H1 (cell line): ENCODE measurements at regions not wholly inside any gene's neighbourhood (a gene's known extent, or its start where the extent isn't known, plus 50 kb on each side); places are given as distances from the start of the nearest gene placed in this dataset.

Experiments
- CTCF ChIA-PET: fragments of 300-600 bp; sonication (Branson Sonifier 250); formaldehyde crosslinking; loops from one replicate; lab custom pipeline; 2021; ENCODE audit not compliant: partially characterized antibody; lab: Charles Lee
- POLR2A ChIA-PET: fragments of 300-600 bp; sonication (Branson Sonifier 250); formaldehyde crosslinking; loops from one replicate; lab custom pipeline; 2021; ENCODE audit warnings: inconsistent platforms; ENCODE audit not compliant: partially characterized antibody; lab: Charles Lee
- DNase-seq, 2 experiments: peaks; one replicate each; pipeline versions ENCODE4 v3.0.0 to v3.0.0-alpha.2; 2010 to 2022; ENCODE audit warnings: low spot score in 2 of 2, low read depth in 1 of 2, mixed read lengths in 1 of 2
- FAIRE-seq: peaks from 2 replicates; lab custom pipeline; 2011; peaks lifted over from hg19 to GRCh38; lab: Jason Lieb, UNC
- H2AFZ ChIP-seq: 2 replicates; pipeline ENCODE4 v1.8.1; 2012; ENCODE audit warnings: low read length, inconsistent platforms
- H2AK5ac ChIP-seq: 2 replicates; pipeline ENCODE4 v1.6.1; 2013; ENCODE audit warnings: low read depth, low read length
- H2BK120ac ChIP-seq: replicated peaks from 2 replicates; pipeline ENCODE3; 2013; ENCODE audit warnings: low read depth, low read length, inconsistent platforms
- H2BK12ac ChIP-seq: 2 replicates; pipeline ENCODE4 v1.6.1; 2013; ENCODE audit warnings: low read depth, low read length
- H2BK15ac ChIP-seq: 2 replicates; pipeline ENCODE4 v1.6.1; 2013; ENCODE audit warnings: low read length
- H2BK20ac ChIP-seq: 2 replicates; pipeline ENCODE4 v1.6.1; 2013; ENCODE audit warnings: low read length
- H2BK5ac ChIP-seq: 2 replicates; pipeline ENCODE4 v1.6.1; 2013; ENCODE audit warnings: low read depth, low read length
- H3K14ac ChIP-seq: 2 replicates; pipeline ENCODE4 v1.6.1; 2013; ENCODE audit warnings: inconsistent platforms; ENCODE audit not compliant: insufficient read length
- H3K18ac ChIP-seq: 2 replicates; pipeline ENCODE4 v1.6.1; 2013; ENCODE audit warnings: low read length; ENCODE audit errors: extremely low read depth
- H3K23ac ChIP-seq: 2 replicates; pipeline ENCODE4 v1.6.1; 2013; ENCODE audit warnings: inconsistent platforms; ENCODE audit not compliant: insufficient read length
- H3K23me2 ChIP-seq: 2 replicates; pipeline ENCODE4 v1.6.1; 2013; ENCODE audit warnings: low read depth, low read length
- H3K27ac ChIP-seq: 2 replicates; pipeline ENCODE4 v1.6.1; 2011; ENCODE audit warnings: low read depth, low read length, inconsistent platforms
- H3K27me3 ChIP-seq, 4 experiments: replicated peaks in 1 of 4; 1 replicate in 1 of 4; 2 replicates in 3 of 4; pipeline versions ENCODE4 v1.6.1 to v1.8.1; 2011 to 2013; ENCODE audit warnings: low read length in 3 of 4, mild to moderate bottlenecking in 3 of 4, inconsistent platforms in 2 of 4, mixed read lengths in 2 of 4, moderate library complexity in 1 of 4; ENCODE audit not compliant: control insufficient read depth in 3 of 4, insufficient read depth in 3 of 4; ENCODE audit errors: extremely low read depth in 1 of 4
- H3K36me3 ChIP-seq, 4 experiments: 2 replicates each; pipeline versions ENCODE4 v1.6.1 to v1.8.1; 2011 to 2013; ENCODE audit warnings: mild to moderate bottlenecking in 4 of 4, low read length in 3 of 4, moderate library complexity in 2 of 4, control low read depth in 1 of 4, inconsistent platforms in 1 of 4; ENCODE audit not compliant: insufficient read depth in 4 of 4, control insufficient read depth in 2 of 4
- H3K4ac ChIP-seq: replicated peaks from 2 replicates; pipeline ENCODE3; 2013; ENCODE audit warnings: low read length, low read depth, mixed read lengths, inconsistent platforms; ENCODE audit not compliant: insufficient read length
- H3K4me1 ChIP-seq, 4 experiments: replicated peaks in 1 of 4; 1 replicate in 1 of 4; 2 replicates in 3 of 4; pipeline versions ENCODE4 v1.6.1 to v1.8.1; 2011 to 2013; ENCODE audit warnings: low read length in 3 of 4, inconsistent platforms in 2 of 4, mixed read lengths in 1 of 4; ENCODE audit not compliant: insufficient read depth in 4 of 4, control insufficient read depth in 3 of 4
- H3K4me2 ChIP-seq, 2 experiments: 2 replicates each; pipeline versions ENCODE4 v1.6.1 to v1.8.1; 2011 to 2013; ENCODE audit warnings: low read depth in 2 of 2, low read length in 2 of 2, control low read depth in 1 of 2, inconsistent platforms in 1 of 2, mild to moderate bottlenecking in 1 of 2; ENCODE audit not compliant: insufficient read depth in 1 of 2
- H3K4me3 ChIP-seq, 4 experiments: fragments of 200-600, 300-600 bp in 1 of 4; sonication (generic), shearing (Covaris generic), sonication (Bioruptor Twin) in 1 of 4; 2 replicates each; pipeline versions ENCODE4 v1.5.1 to v1.8.1; 2011 to 2016; ENCODE audit warnings: low read length in 4 of 4, low read depth in 3 of 4, control low read depth in 2 of 4, inconsistent platforms in 2 of 4, mild to moderate bottlenecking in 2 of 4, mixed read lengths in 1 of 4, moderate library complexity in 1 of 4; ENCODE audit not compliant: insufficient read depth in 2 of 4; ENCODE audit errors: extremely low read depth in 1 of 4
- H3K56ac ChIP-seq: replicated peaks from 2 replicates; pipeline ENCODE3; 2013; ENCODE audit warnings: low read depth, mild to moderate bottlenecking, mixed read lengths, low read length, inconsistent platforms; ENCODE audit not compliant: insufficient read length
- H3K79me1 ChIP-seq: 2 replicates; pipeline ENCODE4 v1.6.1; 2013; ENCODE audit warnings: low read depth, low read length, control low read depth
- H3K79me2 ChIP-seq, 2 experiments: 2 replicates each; pipeline versions ENCODE4 v1.6.1 to v1.8.1; 2012 to 2013; ENCODE audit warnings: low read length in 2 of 2, mild to moderate bottlenecking in 2 of 2, inconsistent platforms in 1 of 2; ENCODE audit not compliant: insufficient read depth in 2 of 2, control insufficient read depth in 1 of 2
- H3K9ac ChIP-seq, 4 experiments: replicated peaks in 1 of 4; 1 replicate in 1 of 4; 2 replicates in 3 of 4; pipeline versions ENCODE4 v1.6.1 to v1.8.1; 2011 to 2013; ENCODE audit warnings: low read depth in 3 of 4, low read length in 3 of 4, control low read depth in 2 of 4, mild to moderate bottlenecking in 2 of 4, moderate library complexity in 2 of 4, inconsistent platforms in 1 of 4; ENCODE audit errors: extremely low read depth in 1 of 4
- H3K9me3 ChIP-seq, 2 experiments: 2 replicates each; pipeline versions ENCODE4 v1.6.1 to v1.8.1; 2012 to 2013; ENCODE audit warnings: mild to moderate bottlenecking in 2 of 2, moderate library complexity in 2 of 2, control low read depth in 1 of 2, inconsistent platforms in 1 of 2, low read depth in 1 of 2, low read length in 1 of 2, mixed read lengths in 1 of 2; ENCODE audit not compliant: insufficient read depth in 2 of 2
- H4K20me1 ChIP-seq, 2 experiments: replicated peaks in 1 of 2; 2 replicates each; pipeline versions ENCODE3 to v1.8.1; 2011 to 2013; ENCODE audit warnings: inconsistent platforms in 2 of 2, low read length in 2 of 2, mild to moderate bottlenecking in 1 of 2; ENCODE audit not compliant: insufficient read depth in 2 of 2, control insufficient read depth in 1 of 2
- H4K5ac ChIP-seq: 2 replicates; pipeline ENCODE4 v1.6.1; 2013; ENCODE audit warnings: low read length, low read depth, mixed read lengths, inconsistent platforms; ENCODE audit not compliant: insufficient read length
- H4K8ac ChIP-seq: 2 replicates; pipeline ENCODE4 v1.8.0; 2013; ENCODE audit warnings: mild to moderate bottlenecking, moderate library complexity, low read length, inconsistent platforms; ENCODE audit not compliant: insufficient read depth; ENCODE audit errors: extremely low read depth
- H4K91ac ChIP-seq: replicated peaks from 2 replicates; pipeline ENCODE3; 2013; ENCODE audit warnings: low read length, mixed read lengths, inconsistent platforms; ENCODE audit not compliant: insufficient read length
- ASH2L ChIP-seq: fragments of 200-600, 300-600 bp; sonication (generic); IDR thresholded peaks from one replicate; pipeline ENCODE4 v1.7.1; 2017; ENCODE audit warnings: low read length
- GABPA ChIP-seq: IDR thresholded peaks from 2 replicates; pipeline ENCODE4 v1.6.1; 2011; ENCODE audit warnings: mild to moderate bottlenecking, low read length, moderate library complexity, borderline replicate concordance; ENCODE audit not compliant: insufficient read depth
- GTF2F1 ChIP-seq: IDR thresholded peaks from 2 replicates; pipeline ENCODE4 v1.6.1; 2012; ENCODE audit warnings: low read depth, low read length, improper control_type of control experiment, borderline replicate concordance
- KDM1A ChIP-seq: fragments of 200-600, 300-600 bp; sonication (generic); IDR thresholded peaks from 2 replicates; pipeline ENCODE4 v1.7.1; 2016; ENCODE audit warnings: mild to moderate bottlenecking, low read length, borderline replicate concordance
- NANOG ChIP-seq: IDR thresholded peaks from 2 replicates; pipeline ENCODE4 v1.6.1; 2011; ENCODE audit warnings: low read length, low read depth, mild to moderate bottlenecking, inconsistent platforms; ENCODE audit not compliant: insufficient read depth, poor library complexity, severe bottlenecking
- NRF1 ChIP-seq: IDR thresholded peaks from 2 replicates; pipeline ENCODE4 v1.6.1; 2011; ENCODE audit warnings: mild to moderate bottlenecking, low read depth, low read length, improper control_type of control experiment
- PHF8 ChIP-seq: fragments of 200-600 bp; sonication (generic); conservative IDR thresholded peaks from 2 replicates; pipeline ENCODE4 v1.7.1; 2012; ENCODE audit warnings: low read depth, mild to moderate bottlenecking, inconsistent platforms, low read length, moderate library complexity
- POU5F1 ChIP-seq: IDR thresholded peaks from 2 replicates; pipeline ENCODE4 v1.6.1; 2011; ENCODE audit warnings: low read depth, mild to moderate bottlenecking, low read length, moderate library complexity
- RAD21 ChIP-seq, 2 experiments: IDR thresholded peaks in 1 of 2; conservative IDR thresholded peaks in 1 of 2; 2 replicates each; pipeline ENCODE4 v1.6.1; 2011; ENCODE audit warnings: low read depth in 2 of 2, low read length in 2 of 2, improper control_type of control experiment in 1 of 2, inconsistent platforms in 1 of 2, mild to moderate bottlenecking in 1 of 2, moderate library complexity in 1 of 2
- SAP30 ChIP-seq: fragments of 300-600 bp; sonication (generic); IDR thresholded peaks from 2 replicates; pipeline ENCODE4 v1.7.1; 2012; ENCODE audit warnings: low read length, moderate library complexity, mild to moderate bottlenecking, inconsistent platforms; ENCODE audit not compliant: insufficient read depth, insufficient replicate concordance
- SP4 ChIP-seq: IDR thresholded peaks from 2 replicates; pipeline ENCODE4 v1.6.1; 2012; ENCODE audit warnings: low read length, inconsistent platforms
- TAF1 ChIP-seq: IDR thresholded peaks from 2 replicates; pipeline ENCODE4 v1.6.1; 2011; ENCODE audit warnings: mild to moderate bottlenecking, low read depth, low read length

DNA sequence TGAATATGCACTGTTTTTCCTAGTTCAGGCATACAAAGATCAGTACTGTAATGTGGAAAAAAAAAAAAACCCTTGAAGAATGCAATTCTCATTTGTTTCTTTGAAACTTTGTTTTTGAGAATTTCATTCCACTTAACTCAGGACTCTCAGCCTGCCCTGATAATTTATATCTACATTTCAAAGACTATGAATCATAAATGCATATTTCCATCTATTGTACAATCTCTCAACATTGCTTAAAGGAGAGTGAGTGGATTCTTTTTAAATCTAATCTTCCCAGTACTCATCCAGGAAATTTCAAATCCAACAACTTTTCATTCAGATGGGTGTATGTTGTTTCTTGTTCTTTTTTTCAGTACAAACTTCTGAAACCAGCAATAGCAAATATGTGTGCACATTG is 322.2 kb upstream of the DDI1 start:
- CTCF ChIA-PET = no interaction called here
- no peak for FAIRE-seq
- H3K14ac ChIP-seq = no peak overlapping the region
- H3K9ac ChIP-seq = no peak overlapping the region
- no peak overlapping the region for H4K5ac ChIP-seq
- H2AK5ac ChIP-seq = no peak overlapping the region
- no peaks in the 10 kb centered on the region; a peak in 1 of 4 replicates for H3K9me3 ChIP-seq
- H2BK120ac ChIP-seq = no peak overlapping the region
- H3K79me1 ChIP-seq = no peaks in the 10 kb centered on the region
- no peak overlapping the region for H2AFZ ChIP-seq
- TF ChIP-seq ASH2L (no peak), SP4 (no peak), GTF2F1 (no peak), SAP30 (no peak), TAF1 (no peak), PHF8 (no peak), NRF1 (no peak), KDM1A (no peak), POU5F1 (no peak), RAD21 (IDR thresholded peaks at IDR 0.05 in 1 of 2, conservative IDR thresholded peaks at IDR 0.05 in 1 of 2; ENCODE audit: low read depth in 2 of 2, low read length in 2 of 2) (no peak), NANOG (no peak), GABPA (no peak)
- TF ChIP-seq, all 59 proteins: peak for 0
- Histone ChIP-seq H4K20me1 (no peaks in the 10 kb centered on the region), H2BK20ac (no peak overlapping the region), H2BK12ac (no peak overlapping the region), H4K8ac (no peak overlapping the region), H3K4me2 (no peak overlapping the region), H3K4me1 (no peaks in the 10 kb centered on the region), H2BK5ac (no peak overlapping the region), H2BK15ac (no peak overlapping the region), H3K4ac (no peak overlapping the region), H3K23me2 (no peaks in the 10 kb centered on the region), H3K56ac (no peak overlapping the region), H4K91ac (no peak overlapping the region), H3K18ac (no peak overlapping the region), H3K4me3 (no peak overlapping the region), H3K23ac (no peak overlapping the region), H3K36me3 (no peaks in the 10 kb centered on the region), H3K79me2 (no peaks in the 10 kb centered on the region), H3K27ac (no peak overlapping the region), H3K27me3 (no peaks in the 10 kb centered on the region)
- no peak for DNase-seq
- POLR2A ChIA-PET = no interaction called here
